ENCODE measurements at regions not wholly inside any gene's neighbourhood (a gene's known extent, or its start where the extent isn't known, plus 50 kb on each side); places are given as distances from the start of the nearest gene placed in this dataset.

- Histone ChIP-seq H3K9me3 (ENCODE audit: control insufficient read depth in 2 of 3, insufficient read depth in 1 of 3, low read length in 3 of 3) (no peaks in the 10 kb centered on the region), H3K27me3 (ENCODE audit: control insufficient read depth, insufficient read depth, low read length) (no peaks in the 10 kb centered on the region), H3K27ac (ENCODE audit: low read depth in 2 of 2, low read length in 2 of 2) (no peak overlapping the region), H3K36me3 (ENCODE audit: control insufficient read depth in 2 of 3, insufficient read depth in 3 of 3, low read length in 3 of 3) (no peaks in the 10 kb centered on the region), H3K9ac (ENCODE audit: low read length in 3 of 3) (no peak overlapping the region), H3K4me1 (ENCODE audit: control insufficient read depth in 2 of 3, insufficient read depth in 2 of 3, low read depth in 1 of 3, low read length in 3 of 3) (no peaks in the 10 kb centered on the region), H3K4me3 (ENCODE audit: low read length in 3 of 3) (no peak overlapping the region)
- FAIRE-seq (no peak), DNase-seq (no peak)
- intact Hi-C loops (cut with DNase I) = no loop called here
- TF ChIP-seq, protein P1, sequence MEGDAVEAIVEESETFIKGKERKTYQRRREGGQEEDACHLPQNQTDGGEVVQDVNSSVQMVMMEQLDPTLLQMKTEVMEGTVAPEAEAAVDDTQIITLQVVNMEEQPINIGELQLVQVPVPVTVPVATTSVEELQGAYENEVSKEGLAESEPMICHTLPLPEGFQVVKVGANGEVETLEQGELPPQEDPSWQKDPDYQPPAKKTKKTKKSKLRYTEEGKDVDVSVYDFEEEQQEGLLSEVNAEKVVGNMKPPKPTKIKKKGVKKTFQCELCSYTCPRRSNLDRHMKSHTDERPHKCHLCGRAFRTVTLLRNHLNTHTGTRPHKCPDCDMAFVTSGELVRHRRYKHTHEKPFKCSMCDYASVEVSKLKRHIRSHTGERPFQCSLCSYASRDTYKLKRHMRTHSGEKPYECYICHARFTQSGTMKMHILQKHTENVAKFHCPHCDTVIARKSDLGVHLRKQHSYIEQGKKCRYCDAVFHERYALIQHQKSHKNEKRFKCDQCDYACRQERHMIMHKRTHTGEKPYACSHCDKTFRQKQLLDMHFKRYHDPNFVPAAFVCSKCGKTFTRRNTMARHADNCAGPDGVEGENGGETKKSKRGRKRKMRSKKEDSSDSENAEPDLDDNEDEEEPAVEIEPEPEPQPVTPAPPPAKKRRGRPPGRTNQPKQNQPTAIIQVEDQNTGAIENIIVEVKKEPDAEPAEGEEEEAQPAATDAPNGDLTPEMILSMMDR (IDR thresholded peaks at IDR 0.05; ENCODE audit: borderline replicate concordance, extremely low read depth, insufficient read depth) = no peak
Observed at GRCh38 chr19:29436591-29437103, 89.1 kb upstream of the VSTM2B start.

- H3K4me3 ChIP-seq (ENCODE audit: low read length in 3 of 3) = no peak overlapping the region
- intact Hi-C loops (cut with DNase I) = no loop called here
- no peaks in the 10 kb centered on the region for H3K9me3 ChIP-seq (ENCODE audit: control insufficient read depth in 2 of 3, insufficient read depth in 1 of 3, low read length in 3 of 3)
- H3K4me1 ChIP-seq (ENCODE audit: control insufficient read depth in 2 of 3, insufficient read depth in 2 of 3, low read depth in 1 of 3, low read length in 3 of 3) = no peaks in the 10 kb centered on the region
- no peak overlapping the region for H3K27ac ChIP-seq (ENCODE audit: low read depth in 2 of 2, low read length in 2 of 2)
- TF ChIP-seq, protein P1 (IDR thresholded peaks at IDR 0.05; ENCODE audit: borderline replicate concordance, extremely low read depth, insufficient read depth) = no peak
- H3K36me3 ChIP-seq (ENCODE audit: control insufficient read depth in 2 of 3, insufficient read depth in 3 of 3, low read length in 3 of 3) = no peaks in the 10 kb centered on the region
- no peak overlapping the region for H3K9ac ChIP-seq (ENCODE audit: low read length in 3 of 3)
- DNase-seq = no peak
- FAIRE-seq = no peak
- no peaks in the 10 kb centered on the region for H3K27me3 ChIP-seq (ENCODE audit: control insufficient read depth, insufficient read depth, low read length)
Observed at GRCh38 chr19:29439021-29439420, 86.8 kb upstream of the VSTM2B start.

- FAIRE-seq (no peak), DNase-seq (no peak)
- Histone ChIP-seq H3K9ac (ENCODE audit: low read length in 3 of 3) (no peak overlapping the region), H3K4me3 (ENCODE audit: low read length in 3 of 3) (no peak overlapping the region), H3K4me1 (ENCODE audit: control insufficient read depth in 2 of 3, insufficient read depth in 2 of 3, low read depth in 1 of 3, low read length in 3 of 3) (no peaks in the 10 kb centered on the region), H3K9me3 (ENCODE audit: control insufficient read depth in 2 of 3, insufficient read depth in 1 of 3, low read length in 3 of 3) (no peaks in the 10 kb centered on the region), H3K36me3 (ENCODE audit: control insufficient read depth in 2 of 3, insufficient read depth in 3 of 3, low read length in 3 of 3) (no peaks in the 10 kb centered on the region), H3K27ac (ENCODE audit: low read depth in 2 of 2, low read length in 2 of 2) (no peak overlapping the region), H3K27me3 (ENCODE audit: control insufficient read depth, insufficient read depth, low read length) (no peaks in the 10 kb centered on the region)
- TF ChIP-seq, protein P1 (IDR thresholded peaks at IDR 0.05; ENCODE audit: borderline replicate concordance, extremely low read depth, insufficient read depth) = no peak
- intact Hi-C loops (cut with DNase I) = no loop called here
Observed at GRCh38 chr19:29439688-29440550, 85.9 kb upstream of the VSTM2B start.
